Suprapubic skin (tissue), 4 donors: ENCODE measurements at regions not wholly inside any gene's neighbourhood (a gene's known extent, or its start where the extent isn't known, plus 50 kb on each side); places are given as distances from the start of the nearest gene placed in this dataset.

Experiments used
- POLR2A ChIP-seq, 2 donors: fragments of 450-650 bp; IDR thresholded peaks; one replicate each; pipeline ENCODE4 v1.6.1; 2017; ENCODE audit warnings: antibody characterized with exemption in 2 of 2, mild to moderate bottlenecking in 2 of 2, moderate library complexity in 2 of 2
- POLR2AphosphoS5 ChIP-seq, 3 donors: sonication (generic); formaldehyde crosslinking; IDR thresholded peaks; one replicate each; pipeline ENCODE4 v1.6.1; 2017; ENCODE audit warnings: antibody characterized with exemption in 3 of 3
- TF ChIP-seq, protein P1 (sequence below), 2 donors: fragments of 200-600 bp in 1 of 2; fragments of 450-650 bp in 1 of 2; sonication (generic) in 1 of 2; IDR thresholded peaks; one replicate each; pipeline ENCODE4 v1.5.1; 2016 to 2019; ENCODE audit warnings: antibody characterized with exemption in 2 of 2, mild to moderate bottlenecking in 1 of 2, moderate library complexity in 1 of 2

DNA sequence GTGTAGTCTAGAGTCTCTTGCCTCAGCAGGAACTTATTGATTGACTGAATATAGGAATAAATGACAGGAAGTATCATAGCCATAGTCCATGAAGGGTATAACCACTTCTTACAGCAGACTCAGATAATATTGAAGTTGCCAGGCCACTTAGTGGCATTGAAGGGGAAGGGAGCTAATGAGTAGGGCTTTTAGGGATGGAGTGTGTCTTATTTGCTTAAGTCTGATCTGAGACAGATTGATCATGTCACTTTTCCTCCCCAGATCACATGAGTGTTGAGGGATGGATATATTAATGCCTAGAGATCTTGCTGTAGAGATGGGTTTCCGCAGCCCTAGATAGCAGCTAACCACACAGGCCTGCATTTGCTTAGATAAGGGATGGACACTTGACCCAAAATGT, 62.2 kb upstream of the NBEA start:
- TF ChIP-seq, protein P1, sequence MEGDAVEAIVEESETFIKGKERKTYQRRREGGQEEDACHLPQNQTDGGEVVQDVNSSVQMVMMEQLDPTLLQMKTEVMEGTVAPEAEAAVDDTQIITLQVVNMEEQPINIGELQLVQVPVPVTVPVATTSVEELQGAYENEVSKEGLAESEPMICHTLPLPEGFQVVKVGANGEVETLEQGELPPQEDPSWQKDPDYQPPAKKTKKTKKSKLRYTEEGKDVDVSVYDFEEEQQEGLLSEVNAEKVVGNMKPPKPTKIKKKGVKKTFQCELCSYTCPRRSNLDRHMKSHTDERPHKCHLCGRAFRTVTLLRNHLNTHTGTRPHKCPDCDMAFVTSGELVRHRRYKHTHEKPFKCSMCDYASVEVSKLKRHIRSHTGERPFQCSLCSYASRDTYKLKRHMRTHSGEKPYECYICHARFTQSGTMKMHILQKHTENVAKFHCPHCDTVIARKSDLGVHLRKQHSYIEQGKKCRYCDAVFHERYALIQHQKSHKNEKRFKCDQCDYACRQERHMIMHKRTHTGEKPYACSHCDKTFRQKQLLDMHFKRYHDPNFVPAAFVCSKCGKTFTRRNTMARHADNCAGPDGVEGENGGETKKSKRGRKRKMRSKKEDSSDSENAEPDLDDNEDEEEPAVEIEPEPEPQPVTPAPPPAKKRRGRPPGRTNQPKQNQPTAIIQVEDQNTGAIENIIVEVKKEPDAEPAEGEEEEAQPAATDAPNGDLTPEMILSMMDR (IDR thresholded peaks at IDR 0.05), result no peak
- TF ChIP-seq POLR2A (IDR thresholded peaks at IDR 0.05) (no peak), POLR2AphosphoS5 (IDR thresholded peaks at IDR 0.05) (no peak)
